HepG2 (cell line): ENCODE measurements at regions not wholly inside any gene's neighbourhood (a gene's known extent, or its start where the extent isn't known, plus 50 kb on each side); places are given as distances from the start of the nearest gene placed in this dataset.

Experiments used
- ASH2L ChIP-seq: fragments of 300-600, 200-600 bp; sonication (generic); IDR thresholded peaks from 2 replicates; pipeline ENCODE4 v1.7.0; 2017; ENCODE audit warnings: low read depth, mild to moderate bottlenecking, moderate library complexity, mixed read lengths, low read length; ENCODE audit not compliant: insufficient read length
- EP300 ChIP-seq, 3 experiments: sonication (generic) in 1 of 3; formaldehyde crosslinking in 1 of 3; IDR thresholded peaks; 2 replicates each; pipeline versions ENCODE4 v1.5.1 to v1.6.1; 2011 to 2020; ENCODE audit warnings: low read depth in 2 of 3, low read length in 2 of 3, borderline replicate concordance in 1 of 3, improper control_type of control experiment in 1 of 3, mild to moderate bottlenecking in 1 of 3, missing genetic modification reagents in 1 of 3, moderate library complexity in 1 of 3
- ESRRA ChIP-seq: sonication (generic); formaldehyde crosslinking; IDR thresholded peaks from 2 replicates; pipeline ENCODE4 v1.5.1; 2020; ENCODE audit warnings: mild to moderate bottlenecking, low read depth, missing genetic modification reagents
- KLF6 ChIP-seq: IDR thresholded peaks from 2 replicates; pipeline ENCODE4 v1.8.0; 2016; ENCODE audit warnings: missing biosample characterization, missing genetic modification reagents
- RFX5 ChIP-seq: IDR thresholded peaks from 2 replicates; pipeline ENCODE4 v1.6.1; 2011; ENCODE audit warnings: low read depth, low read length, improper control_type of control experiment
- SAFB2 ChIP-seq: sonication (generic); formaldehyde crosslinking; IDR thresholded peaks from 2 replicates; pipeline ENCODE4 v1.5.1; 2020; ENCODE audit warnings: missing genetic modification reagents, low read depth, mild to moderate bottlenecking, borderline replicate concordance
- ZBTB25 ChIP-seq: IDR thresholded peaks from 2 replicates; pipeline ENCODE4 v1.6.1; 2018; ENCODE audit warnings: missing genetic modification reagents
- ZKSCAN1 ChIP-seq: fragments of 150-350 bp; IDR thresholded peaks from 2 replicates; pipeline ENCODE4 v1.6.1; 2014; ENCODE audit warnings: low read length
- ZMYM4 ChIP-seq: sonication (generic); formaldehyde crosslinking; IDR thresholded peaks from 2 replicates; pipeline ENCODE4 v1.8.1; 2023; ENCODE audit warnings: mild to moderate bottlenecking, missing genetic modification reagents

- TF ChIP-seq SAFB2 (CRISPR knock-in tag) (no peak), RFX5 (no peak), EP300 (IDR thresholded peaks at IDR 0.05; ENCODE audit: low read depth in 2 of 2, low read length in 2 of 2) (no peak), EP300 (CRISPR knock-in tag; IDR thresholded peaks at IDR 0.05; ENCODE audit: borderline replicate concordance) (no peak), ESRRA (no peak), ZKSCAN1 (no peak), KLF6 (CRISPR knock-in tag) (no peak), ZBTB25 (CRISPR knock-in tag) (no peak), ZMYM4 (CRISPR knock-in tag) (no peak), ASH2L (no peak)
Measured at GRCh38 chr3:25283613-25284012, 144.4 kb upstream of the RARB start.
